GM18861 (cell line): ENCODE measurements at regions not wholly inside any gene's neighbourhood (a gene's known extent, or its start where the extent isn't known, plus 50 kb on each side); places are given as distances from the start of the nearest gene placed in this dataset.

Experiments used
- ATAC-seq: cut with Tn5 transposase; IDR thresholded peaks from one replicate; pipeline ENCODE4 v1.9.1; 2021; ENCODE audit not compliant: unreplicated experiment

DNA sequence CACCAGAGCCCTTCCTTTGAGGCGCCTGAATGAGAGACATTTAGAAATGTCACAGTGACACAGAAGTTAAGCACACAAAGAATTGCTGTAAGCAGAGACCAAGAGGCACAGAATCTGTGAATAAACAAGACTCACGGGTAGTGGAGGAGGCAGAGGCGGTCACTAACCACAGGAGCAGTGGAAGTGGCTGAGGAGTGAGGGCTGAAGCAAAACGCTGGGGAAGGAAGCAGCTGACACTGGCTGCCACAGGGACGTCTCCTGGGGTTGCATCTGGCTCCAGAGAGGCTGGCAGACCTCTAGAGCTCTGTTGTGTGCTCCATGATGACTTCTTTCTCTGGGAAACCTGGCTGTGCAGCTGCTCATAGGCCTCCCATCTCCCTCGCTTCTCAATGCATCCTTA lies 65.0 kb upstream of the SLC2A12 start:
- ATAC-seq = no peak

GRCh38 chr6:134115715-134116074 lies 63.3 kb upstream of the SLC2A12 start:
- ATAC-seq = no peak

GRCh38 chr6:134114918-134115714 lies 62.7 kb upstream of the SLC2A12 start:
- no peak for ATAC-seq

- no peak for ATAC-seq
Measured at GRCh38 chr6:134114489-134114888, 62.1 kb upstream of the SLC2A12 start.

DNA sequence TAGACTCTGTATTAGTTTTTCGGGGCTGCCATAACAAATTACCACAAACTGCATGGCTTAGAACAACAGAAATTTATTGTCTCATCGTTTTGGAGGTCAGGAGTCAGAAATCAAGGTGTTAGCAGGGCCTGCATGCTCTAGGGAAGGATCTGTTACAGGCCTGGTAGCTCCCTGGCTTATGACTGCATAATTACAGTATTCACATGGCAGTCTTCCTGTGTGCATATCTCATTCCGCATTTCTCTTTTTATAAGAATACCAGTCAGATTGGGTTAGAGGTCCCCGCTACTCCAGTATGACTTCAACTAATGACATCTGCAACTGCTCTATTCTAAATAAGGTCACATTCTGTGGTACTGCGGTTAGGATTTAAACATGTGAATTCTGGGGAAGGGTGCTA lies 59.3 kb upstream of the SLC2A12 start:
- no peak for ATAC-seq

GRCh38 chr6:134111062-134111677 lies 58.7 kb upstream of the SLC2A12 start:
- ATAC-seq = peak; percentile 74

GRCh38 chr6:134106702-134107101 lies 54.3 kb upstream of the SLC2A12 start:
- no peak for ATAC-seq

GRCh38 chr6:134105940-134106339 lies 53.5 kb upstream of the SLC2A12 start:
- ATAC-seq = no peak

DNA sequence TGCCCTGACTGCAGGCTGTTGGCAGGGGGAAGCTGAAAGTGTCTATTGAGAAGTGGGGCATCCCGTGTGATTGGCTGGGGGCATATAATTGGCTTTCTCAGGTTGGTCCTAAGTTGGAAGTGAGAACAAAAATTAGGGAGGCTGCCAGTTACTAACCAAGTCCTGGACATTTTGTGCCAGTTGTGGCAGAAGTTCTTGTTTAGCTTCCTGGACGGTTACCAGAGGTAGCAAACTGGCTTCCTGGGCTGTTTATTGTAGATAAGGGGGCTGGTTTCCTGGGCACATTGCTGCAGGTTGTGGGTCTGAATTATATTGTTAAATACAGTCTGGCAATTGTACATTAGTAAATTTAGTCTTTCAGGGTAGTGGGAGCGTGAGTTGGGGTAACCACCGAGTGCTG lies 50.6 kb upstream of the SLC2A12 start:
- ATAC-seq = no peak
